ENCODE measurements at regions not wholly inside any gene's neighbourhood (a gene's known extent, or its start where the extent isn't known, plus 50 kb on each side); places are given as distances from the start of the nearest gene placed in this dataset.

GRCh38 chr11:41578421-41579051, 119.1 kb upstream of the LRRC4C start:
- H2AFZ ChIP-seq (ENCODE audit: low read depth, low read length): no peak overlapping the region
- TF ChIP-seq EP300 (conservative IDR thresholded peaks at IDR 0.05; ENCODE audit: poor library complexity, severe bottlenecking) (no peak), EZH2 (IDR thresholded peaks at IDR 0.05; ENCODE audit: borderline replicate concordance, insufficient read depth, low read length, poor library complexity, severe bottlenecking) (no peak), MXI1 (conservative IDR thresholded peaks at IDR 0.05; ENCODE audit: poor library complexity, severe bottlenecking) (no peak), POLR2AphosphoS5 (IDR thresholded peaks at IDR 0.05) (no peak), TAF1 (IDR thresholded peaks at IDR 0.05; ENCODE audit: low read depth) (no peak)
- TF ChIP-seq, protein P1, sequence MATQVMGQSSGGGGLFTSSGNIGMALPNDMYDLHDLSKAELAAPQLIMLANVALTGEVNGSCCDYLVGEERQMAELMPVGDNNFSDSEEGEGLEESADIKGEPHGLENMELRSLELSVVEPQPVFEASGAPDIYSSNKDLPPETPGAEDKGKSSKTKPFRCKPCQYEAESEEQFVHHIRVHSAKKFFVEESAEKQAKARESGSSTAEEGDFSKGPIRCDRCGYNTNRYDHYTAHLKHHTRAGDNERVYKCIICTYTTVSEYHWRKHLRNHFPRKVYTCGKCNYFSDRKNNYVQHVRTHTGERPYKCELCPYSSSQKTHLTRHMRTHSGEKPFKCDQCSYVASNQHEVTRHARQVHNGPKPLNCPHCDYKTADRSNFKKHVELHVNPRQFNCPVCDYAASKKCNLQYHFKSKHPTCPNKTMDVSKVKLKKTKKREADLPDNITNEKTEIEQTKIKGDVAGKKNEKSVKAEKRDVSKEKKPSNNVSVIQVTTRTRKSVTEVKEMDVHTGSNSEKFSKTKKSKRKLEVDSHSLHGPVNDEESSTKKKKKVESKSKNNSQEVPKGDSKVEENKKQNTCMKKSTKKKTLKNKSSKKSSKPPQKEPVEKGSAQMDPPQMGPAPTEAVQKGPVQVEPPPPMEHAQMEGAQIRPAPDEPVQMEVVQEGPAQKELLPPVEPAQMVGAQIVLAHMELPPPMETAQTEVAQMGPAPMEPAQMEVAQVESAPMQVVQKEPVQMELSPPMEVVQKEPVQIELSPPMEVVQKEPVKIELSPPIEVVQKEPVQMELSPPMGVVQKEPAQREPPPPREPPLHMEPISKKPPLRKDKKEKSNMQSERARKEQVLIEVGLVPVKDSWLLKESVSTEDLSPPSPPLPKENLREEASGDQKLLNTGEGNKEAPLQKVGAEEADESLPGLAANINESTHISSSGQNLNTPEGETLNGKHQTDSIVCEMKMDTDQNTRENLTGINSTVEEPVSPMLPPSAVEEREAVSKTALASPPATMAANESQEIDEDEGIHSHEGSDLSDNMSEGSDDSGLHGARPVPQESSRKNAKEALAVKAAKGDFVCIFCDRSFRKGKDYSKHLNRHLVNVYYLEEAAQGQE (IDR thresholded peaks at IDR 0.05; ENCODE audit: borderline replicate concordance): no peak
- TF ChIP-seq, protein P2, sequence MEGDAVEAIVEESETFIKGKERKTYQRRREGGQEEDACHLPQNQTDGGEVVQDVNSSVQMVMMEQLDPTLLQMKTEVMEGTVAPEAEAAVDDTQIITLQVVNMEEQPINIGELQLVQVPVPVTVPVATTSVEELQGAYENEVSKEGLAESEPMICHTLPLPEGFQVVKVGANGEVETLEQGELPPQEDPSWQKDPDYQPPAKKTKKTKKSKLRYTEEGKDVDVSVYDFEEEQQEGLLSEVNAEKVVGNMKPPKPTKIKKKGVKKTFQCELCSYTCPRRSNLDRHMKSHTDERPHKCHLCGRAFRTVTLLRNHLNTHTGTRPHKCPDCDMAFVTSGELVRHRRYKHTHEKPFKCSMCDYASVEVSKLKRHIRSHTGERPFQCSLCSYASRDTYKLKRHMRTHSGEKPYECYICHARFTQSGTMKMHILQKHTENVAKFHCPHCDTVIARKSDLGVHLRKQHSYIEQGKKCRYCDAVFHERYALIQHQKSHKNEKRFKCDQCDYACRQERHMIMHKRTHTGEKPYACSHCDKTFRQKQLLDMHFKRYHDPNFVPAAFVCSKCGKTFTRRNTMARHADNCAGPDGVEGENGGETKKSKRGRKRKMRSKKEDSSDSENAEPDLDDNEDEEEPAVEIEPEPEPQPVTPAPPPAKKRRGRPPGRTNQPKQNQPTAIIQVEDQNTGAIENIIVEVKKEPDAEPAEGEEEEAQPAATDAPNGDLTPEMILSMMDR (IDR thresholded peaks at IDR 0.05; ENCODE audit: poor library complexity, severe bottlenecking): no peak
- H3K9me3 ChIP-seq (ENCODE audit: low read length): no peaks in the 10 kb centered on the region
- no peaks in the 10 kb centered on the region for H3K9me2 ChIP-seq (ENCODE audit: insufficient read depth, low read length)
- no peaks in the 10 kb centered on the region for H3K36me3 ChIP-seq (ENCODE audit: insufficient read depth, low read length)
- H3K4me2 ChIP-seq (ENCODE audit: low read length): no peak overlapping the region
- no peaks in the 10 kb centered on the region for H3F3A ChIP-seq (ENCODE audit: insufficient read depth, low read length, poor library complexity, severe bottlenecking)
- no peaks in the 10 kb centered on the region for H4K20me1 ChIP-seq (ENCODE audit: insufficient read depth)
- H3K27me3 ChIP-seq (ENCODE audit: insufficient read depth, low read depth, low read length): no peaks in the 10 kb centered on the region
- no peak overlapping the region for H3K4me3 ChIP-seq (ENCODE audit: low read length)
- H3K79me2 ChIP-seq (replicated peaks; ENCODE audit: insufficient read depth, low read length): no peaks in the 10 kb centered on the region
- no peak overlapping the region for H3K9ac ChIP-seq (ENCODE audit: low read length)
- no peak overlapping the region for H3K27ac ChIP-seq (ENCODE audit: low read length)

- H4K20me1 ChIP-seq (ENCODE audit: insufficient read depth): no peaks in the 10 kb centered on the region
- TF ChIP-seq, protein P1 (IDR thresholded peaks at IDR 0.05; ENCODE audit: borderline replicate concordance): no peak
- no peak for TF ChIP-seq EZH2 (IDR thresholded peaks at IDR 0.05; ENCODE audit: borderline replicate concordance, insufficient read depth, low read length, poor library complexity, severe bottlenecking)
- TF ChIP-seq MXI1 (conservative IDR thresholded peaks at IDR 0.05; ENCODE audit: poor library complexity, severe bottlenecking): no peak
- TF ChIP-seq POLR2AphosphoS5 (IDR thresholded peaks at IDR 0.05): no peak
- TF ChIP-seq TAF1 (IDR thresholded peaks at IDR 0.05; ENCODE audit: low read depth): no peak
- no peak for TF ChIP-seq RAD21 (conservative IDR thresholded peaks at IDR 0.05)
- no peak for TF ChIP-seq SMC3 (conservative IDR thresholded peaks at IDR 0.05; ENCODE audit: poor library complexity)
- TF ChIP-seq, protein P2 (IDR thresholded peaks at IDR 0.05; ENCODE audit: poor library complexity, severe bottlenecking): no peak
- no peaks in the 10 kb centered on the region for H3K79me2 ChIP-seq (replicated peaks; ENCODE audit: insufficient read depth, low read length)
- H3K27ac ChIP-seq (ENCODE audit: low read length): no peak overlapping the region
- no peaks in the 10 kb centered on the region for H3K27me3 ChIP-seq (ENCODE audit: insufficient read depth, low read depth, low read length)
- H3K36me3 ChIP-seq (ENCODE audit: insufficient read depth, low read length): no peaks in the 10 kb centered on the region
- H2AFZ ChIP-seq (ENCODE audit: low read depth, low read length): no peak overlapping the region
- H3K9me3 ChIP-seq (ENCODE audit: low read length): no peaks in the 10 kb centered on the region
- H3K9me2 ChIP-seq (ENCODE audit: insufficient read depth, low read length): no peaks in the 10 kb centered on the region
- no peak overlapping the region for H3K4me2 ChIP-seq (ENCODE audit: low read length)
- no peak overlapping the region for H3K9ac ChIP-seq (ENCODE audit: low read length)
- H3K4me3 ChIP-seq (ENCODE audit: low read length): no peak overlapping the region
- no peaks in the 10 kb centered on the region for H3F3A ChIP-seq (ENCODE audit: insufficient read depth, low read length, poor library complexity, severe bottlenecking)
These were observed 120.1 kb upstream of the LRRC4C start for GRCh38 chr11:41579546-41579945.
